ENCODE measurements at regions not wholly inside any gene's neighbourhood (a gene's known extent, or its start where the extent isn't known, plus 50 kb on each side); places are given as distances from the start of the nearest gene placed in this dataset.

- no peak overlapping the region for H3K4me3 ChIP-seq (ENCODE audit: low read depth, low read length)
- DNase-seq (ENCODE audit: low read depth) = no peak
- TF ChIP-seq CTCF (conservative IDR thresholded peaks at IDR 0.05; ENCODE audit: low read depth, low read length) = no peak
Measured at GRCh38 chr12:124365726-124366430, 71.0 kb downstream of the RFLNA start.

All from epithelial cell of proximal tubule (primary cell).